GM12878 (cell line): ENCODE measurements at regions not wholly inside any gene's neighbourhood (a gene's known extent, or its start where the extent isn't known, plus 50 kb on each side); places are given as distances from the start of the nearest gene placed in this dataset.
A peak's percentile ranks its signal among the peaks of the same experiment; 100 is the strongest.

Experiments used
- ATF7 ChIP-seq: fragments of 450-650 bp; IDR thresholded peaks from 2 replicates; pipeline ENCODE4 v1.6.1; 2016; ENCODE audit warnings: low read depth, mild to moderate bottlenecking
- CREB1 ChIP-seq: IDR thresholded peaks from 2 replicates; pipeline ENCODE4 v1.6.1; 2012; ENCODE audit warnings: low read depth, mild to moderate bottlenecking, inconsistent platforms
- EED ChIP-seq: sonication (generic); IDR thresholded peaks from 2 replicates; pipeline ENCODE4 v1.6.1; 2016; ENCODE audit warnings: antibody characterized with exemption, low read depth
- GATAD2B ChIP-seq: fragments of 450-650 bp; conservative IDR thresholded peaks from 2 replicates; pipeline ENCODE4 v1.6.1; 2017; ENCODE audit warnings: low read depth, mild to moderate bottlenecking, moderate library complexity
- JUNB ChIP-seq: IDR thresholded peaks from 2 replicates; pipeline ENCODE4 v1.6.1; 2016; ENCODE audit warnings: antibody characterized with exemption, mild to moderate bottlenecking
- KDM1A ChIP-seq: fragments of 200-600 bp; sonication (generic); IDR thresholded peaks from 2 replicates; pipeline ENCODE4 v1.6.1; 2016; ENCODE audit warnings: borderline replicate concordance
- MYC ChIP-seq: IDR thresholded peaks from 2 replicates; pipeline ENCODE4 v1.6.1; 2011; ENCODE audit warnings: mild to moderate bottlenecking, low read length, moderate library complexity, inconsistent platforms; ENCODE audit not compliant: insufficient read depth, insufficient replicate concordance, insufficient read length, severe bottlenecking
- NFYA ChIP-seq: IDR thresholded peaks from 2 replicates; pipeline ENCODE4 v1.6.1; 2011; ENCODE audit warnings: low read depth, mild to moderate bottlenecking, low read length, improper control_type of control experiment, borderline replicate concordance
- NFYB ChIP-seq: IDR thresholded peaks from 2 replicates; pipeline ENCODE4 v1.6.1; 2011; ENCODE audit warnings: low read depth, mild to moderate bottlenecking, low read length, improper control_type of control experiment, moderate library complexity; ENCODE audit not compliant: insufficient read depth
- PAX5 ChIP-seq: IDR thresholded peaks from 2 replicates; pipeline ENCODE4 v1.6.1; 2011; ENCODE audit warnings: low read depth, low read length, borderline replicate concordance
- RFX5 ChIP-seq: IDR thresholded peaks from 2 replicates; pipeline ENCODE4 v1.6.1; 2011; ENCODE audit warnings: low read depth, low read length, improper control_type of control experiment
- SIN3A ChIP-seq: IDR thresholded peaks from 2 replicates; pipeline ENCODE4 v1.6.1; 2012; ENCODE audit warnings: low read depth, low read length, improper control_type of control experiment
- SREBF2 ChIP-seq: IDR thresholded peaks from 2 replicates; pipeline ENCODE4 v1.6.1; 2012; ENCODE audit warnings: mild to moderate bottlenecking, low read length
- SUPT20H ChIP-seq: IDR thresholded peaks from 2 replicates; pipeline ENCODE4 v1.6.1; 2011; ENCODE audit warnings: low read depth, mild to moderate bottlenecking, low read length, moderate library complexity, borderline replicate concordance; ENCODE audit not compliant: control insufficient read depth
- YBX1 ChIP-seq: fragments of 450-650 bp; IDR thresholded peaks from 2 replicates; pipeline ENCODE4 v1.6.1; 2016; ENCODE audit warnings: antibody characterized with exemption
- ZNF24 ChIP-seq: fragments of 450-650 bp; IDR thresholded peaks from 2 replicates; pipeline ENCODE4 v1.6.1; 2017; ENCODE audit warnings: antibody characterized with exemption, mild to moderate bottlenecking
- ZNF274 ChIP-seq: IDR thresholded peaks from one replicate; pipeline ENCODE4 v1.8.0; 2011; ENCODE audit not compliant: insufficient read length, insufficient read depth
- ZNF384 ChIP-seq: IDR thresholded peaks from 2 replicates; pipeline ENCODE4 v1.6.1; 2012; ENCODE audit warnings: low read depth, mild to moderate bottlenecking, low read length, improper control_type of control experiment, borderline replicate concordance
- TF ChIP-seq, protein P1 (sequence below): fragments of 450-650 bp; IDR thresholded peaks from 2 replicates; pipeline ENCODE4 v1.6.1; 2017; ENCODE audit warnings: mild to moderate bottlenecking, moderate library complexity
- TF ChIP-seq, protein P2 (sequence below): fragments of 450-650 bp; IDR thresholded peaks from 2 replicates; pipeline ENCODE4 v1.6.1; 2017; ENCODE audit warnings: low read depth, mild to moderate bottlenecking, moderate library complexity
- TF ChIP-seq, protein P3 (sequence below): IDR thresholded peaks from 2 replicates; pipeline ENCODE4 v1.6.1; 2012; ENCODE audit warnings: low read depth, low read length, improper control_type of control experiment

DNA sequence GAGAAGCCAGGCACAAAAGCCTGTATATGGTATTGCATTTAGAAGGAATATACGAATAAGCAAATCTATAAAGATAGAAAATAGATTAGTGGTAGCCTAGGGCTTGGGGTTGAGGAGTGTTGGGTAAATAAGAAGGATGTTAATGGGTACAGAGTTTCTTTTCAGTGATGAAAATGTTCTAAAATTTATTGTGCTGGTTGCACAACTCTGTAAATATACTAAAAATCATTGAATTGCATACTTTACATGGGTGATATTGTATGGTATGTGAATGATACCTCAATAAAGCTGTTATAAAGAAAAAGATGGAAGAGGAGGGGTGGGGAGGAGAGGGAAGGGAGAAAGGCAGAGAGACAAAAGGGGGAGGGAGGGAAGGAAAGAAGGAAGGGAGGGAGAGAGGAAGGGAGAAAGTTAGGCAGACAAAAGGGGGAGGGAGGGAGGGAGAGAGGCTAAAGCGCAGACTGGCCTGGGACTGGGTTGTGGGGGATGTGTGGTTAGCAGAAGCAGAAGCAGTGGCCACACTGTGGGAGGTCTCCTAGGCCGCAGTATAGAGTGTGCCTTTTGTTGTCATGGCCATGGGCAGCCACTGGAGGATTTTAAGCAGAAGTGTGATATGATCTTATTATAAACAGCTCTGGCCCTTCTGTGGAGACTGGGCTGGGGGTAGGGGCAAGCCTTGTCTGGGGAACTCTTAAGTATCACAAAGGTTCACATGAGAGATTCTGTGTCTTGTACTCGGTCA is 73.6 kb upstream of the ELK3 start (continued):
- TF ChIP-seq, protein P1, sequence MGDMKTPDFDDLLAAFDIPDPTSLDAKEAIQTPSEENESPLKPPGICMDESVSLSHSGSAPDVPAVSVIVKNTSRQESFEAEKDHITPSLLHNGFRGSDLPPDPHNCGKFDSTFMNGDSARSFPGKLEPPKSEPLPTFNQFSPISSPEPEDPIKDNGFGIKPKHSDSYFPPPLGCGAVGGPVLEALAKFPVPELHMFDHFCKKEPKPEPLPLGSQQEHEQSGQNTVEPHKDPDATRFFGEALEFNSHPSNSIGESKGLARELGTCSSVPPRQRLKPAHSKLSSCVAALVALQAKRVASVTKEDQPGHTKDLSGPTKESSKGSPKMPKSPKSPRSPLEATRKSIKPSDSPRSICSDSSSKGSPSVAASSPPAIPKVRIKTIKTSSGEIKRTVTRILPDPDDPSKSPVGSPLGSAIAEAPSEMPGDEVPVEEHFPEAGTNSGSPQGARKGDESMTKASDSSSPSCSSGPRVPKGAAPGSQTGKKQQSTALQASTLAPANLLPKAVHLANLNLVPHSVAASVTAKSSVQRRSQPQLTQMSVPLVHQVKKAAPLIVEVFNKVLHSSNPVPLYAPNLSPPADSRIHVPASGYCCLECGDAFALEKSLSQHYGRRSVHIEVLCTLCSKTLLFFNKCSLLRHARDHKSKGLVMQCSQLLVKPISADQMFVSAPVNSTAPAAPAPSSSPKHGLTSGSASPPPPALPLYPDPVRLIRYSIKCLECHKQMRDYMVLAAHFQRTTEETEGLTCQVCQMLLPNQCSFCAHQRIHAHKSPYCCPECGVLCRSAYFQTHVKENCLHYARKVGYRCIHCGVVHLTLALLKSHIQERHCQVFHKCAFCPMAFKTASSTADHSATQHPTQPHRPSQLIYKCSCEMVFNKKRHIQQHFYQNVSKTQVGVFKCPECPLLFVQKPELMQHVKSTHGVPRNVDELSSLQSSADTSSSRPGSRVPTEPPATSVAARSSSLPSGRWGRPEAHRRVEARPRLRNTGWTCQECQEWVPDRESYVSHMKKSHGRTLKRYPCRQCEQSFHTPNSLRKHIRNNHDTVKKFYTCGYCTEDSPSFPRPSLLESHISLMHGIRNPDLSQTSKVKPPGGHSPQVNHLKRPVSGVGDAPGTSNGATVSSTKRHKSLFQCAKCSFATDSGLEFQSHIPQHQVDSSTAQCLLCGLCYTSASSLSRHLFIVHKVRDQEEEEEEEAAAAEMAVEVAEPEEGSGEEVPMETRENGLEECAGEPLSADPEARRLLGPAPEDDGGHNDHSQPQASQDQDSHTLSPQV, result no peak
- TF ChIP-seq ZNF24 (no peak), SUPT20H (no peak), ZNF274 (no peak), KDM1A (no peak), EED (no peak), SREBF2 (no peak), RFX5 (no peak), ZNF384 (no peak), NFYA (no peak), SIN3A (no peak), NFYB (no peak), YBX1 (no peak), MYC (no peak), ATF7 (no peak), GATAD2B (no peak), CREB1 (no peak), JUNB (no peak), PAX5 (peak; percentile 70; the same call in 1 of the 2 replicates)
- TF ChIP-seq, protein P2, sequence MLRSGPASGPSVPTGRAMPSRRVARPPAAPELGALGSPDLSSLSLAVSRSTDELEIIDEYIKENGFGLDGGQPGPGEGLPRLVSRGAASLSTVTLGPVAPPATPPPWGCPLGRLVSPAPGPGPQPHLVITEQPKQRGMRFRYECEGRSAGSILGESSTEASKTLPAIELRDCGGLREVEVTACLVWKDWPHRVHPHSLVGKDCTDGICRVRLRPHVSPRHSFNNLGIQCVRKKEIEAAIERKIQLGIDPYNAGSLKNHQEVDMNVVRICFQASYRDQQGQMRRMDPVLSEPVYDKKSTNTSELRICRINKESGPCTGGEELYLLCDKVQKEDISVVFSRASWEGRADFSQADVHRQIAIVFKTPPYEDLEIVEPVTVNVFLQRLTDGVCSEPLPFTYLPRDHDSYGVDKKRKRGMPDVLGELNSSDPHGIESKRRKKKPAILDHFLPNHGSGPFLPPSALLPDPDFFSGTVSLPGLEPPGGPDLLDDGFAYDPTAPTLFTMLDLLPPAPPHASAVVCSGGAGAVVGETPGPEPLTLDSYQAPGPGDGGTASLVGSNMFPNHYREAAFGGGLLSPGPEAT, result no peak
- TF ChIP-seq, protein P3, sequence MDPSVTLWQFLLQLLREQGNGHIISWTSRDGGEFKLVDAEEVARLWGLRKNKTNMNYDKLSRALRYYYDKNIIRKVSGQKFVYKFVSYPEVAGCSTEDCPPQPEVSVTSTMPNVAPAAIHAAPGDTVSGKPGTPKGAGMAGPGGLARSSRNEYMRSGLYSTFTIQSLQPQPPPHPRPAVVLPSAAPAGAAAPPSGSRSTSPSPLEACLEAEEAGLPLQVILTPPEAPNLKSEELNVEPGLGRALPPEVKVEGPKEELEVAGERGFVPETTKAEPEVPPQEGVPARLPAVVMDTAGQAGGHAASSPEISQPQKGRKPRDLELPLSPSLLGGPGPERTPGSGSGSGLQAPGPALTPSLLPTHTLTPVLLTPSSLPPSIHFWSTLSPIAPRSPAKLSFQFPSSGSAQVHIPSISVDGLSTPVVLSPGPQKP, result no peak
